HepG2 (cell line): ENCODE measurements at regions not wholly inside any gene's neighbourhood (a gene's known extent, or its start where the extent isn't known, plus 50 kb on each side); places are given as distances from the start of the nearest gene placed in this dataset.

Experiments
- CREB1 ChIP-seq, 2 experiments: fragments of 450-650 bp in 1 of 2; IDR thresholded peaks; 2 replicates each; pipeline ENCODE4 v1.6.1; 2016 to 2017; ENCODE audit warnings: control low read depth in 1 of 2, mild to moderate bottlenecking in 1 of 2, missing compliant biosample characterization in 1 of 2, missing genetic modification characterization in 1 of 2
- CTCF ChIP-seq: sonication (generic); formaldehyde crosslinking; IDR thresholded peaks from 2 replicates; pipeline ENCODE4 v1.5.0; 2020; ENCODE audit warnings: mild to moderate bottlenecking, missing genetic modification reagents, moderate library complexity
- FOXM1 ChIP-seq: sonication (generic); formaldehyde crosslinking; IDR thresholded peaks from 2 replicates; pipeline ENCODE4 v1.5.0; 2020; ENCODE audit warnings: missing genetic modification reagents
- HNF4A ChIP-seq: sonication (generic); formaldehyde crosslinking; IDR thresholded peaks from 2 replicates; pipeline ENCODE4 v1.4.0; 2020; ENCODE audit warnings: missing genetic modification reagents
- IKZF4 ChIP-seq: sonication (generic); formaldehyde crosslinking; IDR thresholded peaks from 2 replicates; pipeline ENCODE4 v1.5.1; 2020; ENCODE audit warnings: borderline replicate concordance, mild to moderate bottlenecking, low read depth, missing genetic modification reagents; ENCODE audit errors: not compliant biosample characterization
- MYC ChIP-seq: sonication (generic); formaldehyde crosslinking; IDR thresholded peaks from 2 replicates; pipeline ENCODE4 v1.9.0; 2021; ENCODE audit warnings: missing genetic modification reagents, borderline replicate concordance
- NFE2L2 ChIP-seq: fragments of 150-350 bp; IDR thresholded peaks from 2 replicates; pipeline ENCODE4 v1.6.1; 2014; ENCODE audit warnings: low read length
- RBM22 ChIP-seq: fragments of 200-400 bp; formaldehyde crosslinking; optimal IDR thresholded peaks from 2 replicates; pipeline ENCODE3; 2017; ENCODE audit warnings: mild to moderate bottlenecking, low read length, moderate library complexity
- SRF ChIP-seq: IDR thresholded peaks from 2 replicates; pipeline ENCODE4 v1.6.1; 2011; ENCODE audit warnings: mild to moderate bottlenecking, low read depth, low read length, moderate library complexity
- ZNF609 ChIP-seq: sonication (generic); formaldehyde crosslinking; IDR thresholded peaks from 2 replicates; pipeline ENCODE4 v1.4.0; 2020; ENCODE audit warnings: mild to moderate bottlenecking, missing genetic modification reagents, borderline replicate concordance

- TF ChIP-seq NFE2L2 = no peak
- no peak for TF ChIP-seq FOXM1
- no peak for TF ChIP-seq IKZF4
- TF ChIP-seq SRF = no peak
- TF ChIP-seq CREB1 (IDR thresholded peaks at IDR 0.05) = no peak
- TF ChIP-seq CREB1 (CRISPR knock-in tag; IDR thresholded peaks at IDR 0.05) = no peak
- no peak for TF ChIP-seq ZNF609
- no peak for TF ChIP-seq HNF4A
- no peak for TF ChIP-seq RBM22
- TF ChIP-seq CTCF (CRISPR knock-in tag) = no peak
- no peak for TF ChIP-seq MYC (CRISPR knock-in tag)
These were observed 162.1 kb downstream of the EFNB1 start for GRCh38 chrX:68990948-68991347.
